ENCODE measurements at regions not wholly inside any gene's neighbourhood (a gene's known extent, or its start where the extent isn't known, plus 50 kb on each side); places are given as distances from the start of the nearest gene placed in this dataset.
A peak's percentile ranks its signal among the peaks of the same experiment; 100 is the strongest.
"Not testable (repeated sequence)": the region's sequence is repeated elsewhere in the genome, so short reads cannot be mapped to it uniquely, and the experiment has no call there.

GRCh38 chr21:5013455-5014304, 5507.7 kb upstream of the TPTE start:
- not testable (repeated sequence) for DNase-seq

GRCh38 chr21:5015187-5015586, 5506.2 kb upstream of the TPTE start:
- not testable (repeated sequence) for DNase-seq

- DNase-seq = not testable (repeated sequence)
These were observed 5502.3 kb upstream of the TPTE start for GRCh38 chr21:5019120-5019519.

DNA sequence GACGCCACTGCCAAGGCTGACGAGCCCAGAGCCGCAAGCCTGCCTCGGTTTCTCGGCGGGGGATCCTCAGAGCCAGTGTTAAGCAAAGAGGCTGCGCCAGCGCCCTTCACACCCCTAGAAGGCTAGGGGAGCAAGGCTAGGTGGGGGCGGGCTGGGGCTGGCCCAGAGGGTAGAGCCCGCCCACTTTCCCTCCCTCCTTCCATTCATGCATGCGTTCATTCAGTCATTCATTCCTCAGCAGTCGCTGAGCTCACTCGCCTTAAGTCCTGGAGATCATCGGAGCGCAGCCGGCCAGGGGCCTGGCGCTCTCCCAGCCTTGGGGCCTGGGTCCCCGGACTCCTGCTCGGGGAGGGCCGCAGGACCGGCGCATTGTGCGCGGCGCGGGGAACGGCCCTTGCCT, 5499.6 kb upstream of the TPTE start:
- DNase-seq = not testable (repeated sequence)

GRCh38 chr21:5022254-5022653, 5499.1 kb upstream of the TPTE start:
- not testable (repeated sequence) for DNase-seq

DNA sequence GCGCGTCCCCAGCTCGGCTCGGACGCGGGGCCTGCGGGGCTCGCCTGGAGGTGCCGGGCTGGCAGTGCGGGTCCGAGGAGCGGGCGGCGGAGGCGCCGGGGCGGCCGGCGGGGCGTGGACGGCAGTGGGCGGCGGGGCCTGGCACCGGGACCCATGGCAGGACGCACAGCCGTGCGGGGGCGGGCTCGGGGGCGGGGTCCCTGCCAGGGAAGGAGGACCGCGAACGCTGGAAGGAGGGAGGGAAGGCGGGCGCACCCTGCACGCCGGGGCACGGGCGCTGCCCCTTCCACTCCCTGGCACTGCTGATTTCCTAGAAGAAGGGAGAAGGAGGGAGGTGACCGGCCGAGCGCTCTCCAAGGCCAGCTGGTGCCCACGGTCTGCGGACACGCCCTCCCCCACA, 5498.6 kb upstream of the TPTE start:
- DNase-seq = not testable (repeated sequence)

- DNase-seq = not testable (repeated sequence)
These were observed 5486.2 kb upstream of the TPTE start for GRCh38 chr21:5035147-5035546.

DNA sequence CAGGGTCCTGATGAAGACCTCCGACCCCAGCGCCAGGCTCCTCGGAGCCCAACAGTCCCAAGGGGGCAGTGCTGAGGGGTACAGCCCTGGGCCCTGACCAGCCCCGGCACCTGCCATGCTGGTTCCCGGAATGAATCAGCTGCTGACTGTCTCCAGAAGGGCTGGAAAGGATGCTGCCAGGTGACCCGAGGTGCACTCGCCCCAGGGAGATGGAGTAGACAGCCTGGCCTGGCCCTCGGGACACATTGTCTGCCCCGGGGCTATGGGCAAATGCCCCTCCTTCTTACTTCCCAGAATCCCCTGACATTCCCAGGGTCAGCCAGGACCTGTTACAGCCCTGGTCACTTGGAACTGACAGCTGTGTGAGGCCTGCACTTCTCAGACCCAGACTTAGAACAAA, 5485.8 kb upstream of the TPTE start:
- DNase-seq = not testable (repeated sequence)

DNA sequence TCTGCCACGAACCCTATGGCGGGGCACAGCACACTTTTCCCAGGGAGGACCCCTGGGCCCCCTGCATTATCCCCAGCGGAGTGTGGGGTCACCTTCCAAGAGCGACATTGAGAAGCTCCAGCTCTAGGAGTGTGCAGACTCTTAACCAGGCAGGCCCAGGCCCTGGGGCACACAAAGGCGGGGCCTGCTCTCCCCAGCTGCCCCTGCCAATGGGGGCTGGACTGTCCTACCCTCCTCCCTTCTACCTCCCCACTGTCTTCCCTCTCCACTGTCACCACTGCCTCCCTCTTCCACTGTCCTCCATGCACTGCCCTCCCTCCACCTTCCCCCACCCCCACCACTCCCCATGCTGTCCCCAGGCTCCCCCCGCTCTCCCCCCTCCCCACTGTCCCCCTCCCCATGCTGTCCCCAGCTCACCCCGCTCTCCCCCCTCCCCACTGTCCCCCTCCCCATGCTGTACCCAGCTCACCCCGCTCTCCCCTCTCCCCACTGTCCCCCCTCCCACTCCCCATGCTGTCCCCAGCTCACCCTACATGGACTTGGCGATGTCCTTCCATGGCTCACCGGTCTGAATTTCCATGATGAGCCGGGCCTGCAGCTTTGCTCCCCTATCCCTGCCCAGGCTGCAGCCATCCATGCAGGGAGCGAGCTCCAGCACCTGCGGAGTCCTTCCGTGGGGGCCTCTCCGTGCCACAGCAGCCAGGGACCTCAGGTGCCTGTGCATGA, 5483.6 kb upstream of the TPTE start:
- DNase-seq = not testable (repeated sequence)

DNA sequence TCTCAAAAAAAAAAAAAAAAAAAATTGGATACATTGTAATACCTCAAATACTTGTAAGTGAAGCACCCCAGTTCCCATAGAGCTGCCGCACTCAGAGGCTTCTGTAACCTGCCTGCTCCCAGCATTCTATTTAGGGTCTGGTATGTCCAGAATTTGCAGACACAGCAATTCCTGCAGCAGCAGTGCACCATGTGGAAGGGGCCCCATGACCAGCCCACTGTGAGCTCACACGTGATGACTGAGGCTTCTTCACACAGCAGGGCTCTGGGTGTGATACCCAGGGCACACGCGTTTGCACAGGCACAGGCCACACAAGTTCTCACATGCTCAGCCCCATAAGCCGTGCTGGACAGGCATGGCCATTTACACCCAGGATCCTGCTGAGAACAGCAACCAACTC, 5481.5 kb upstream of the TPTE start:
- DNase-seq = not testable (repeated sequence)

DNA sequence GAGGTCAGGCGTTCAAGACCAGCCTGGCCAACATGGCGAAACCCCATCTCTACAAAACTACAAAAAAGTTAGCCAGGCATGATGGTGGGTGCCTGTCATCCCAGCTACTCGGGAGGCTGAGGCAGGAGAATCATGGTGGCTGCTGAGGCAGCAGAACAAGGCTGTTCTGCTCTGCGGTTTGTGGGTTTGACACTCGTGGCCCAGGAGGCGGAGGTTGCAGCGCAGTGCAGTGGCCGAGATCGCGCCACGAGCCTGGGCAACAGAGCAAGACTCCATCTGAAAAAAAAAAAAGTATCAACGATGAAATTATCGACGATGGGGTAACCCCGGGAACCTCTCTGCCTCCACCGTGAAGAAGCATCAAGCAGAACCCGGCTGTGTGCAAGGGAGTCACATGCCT, 5478.8 kb upstream of the TPTE start:
- DNase-seq = not testable (repeated sequence)

DNA sequence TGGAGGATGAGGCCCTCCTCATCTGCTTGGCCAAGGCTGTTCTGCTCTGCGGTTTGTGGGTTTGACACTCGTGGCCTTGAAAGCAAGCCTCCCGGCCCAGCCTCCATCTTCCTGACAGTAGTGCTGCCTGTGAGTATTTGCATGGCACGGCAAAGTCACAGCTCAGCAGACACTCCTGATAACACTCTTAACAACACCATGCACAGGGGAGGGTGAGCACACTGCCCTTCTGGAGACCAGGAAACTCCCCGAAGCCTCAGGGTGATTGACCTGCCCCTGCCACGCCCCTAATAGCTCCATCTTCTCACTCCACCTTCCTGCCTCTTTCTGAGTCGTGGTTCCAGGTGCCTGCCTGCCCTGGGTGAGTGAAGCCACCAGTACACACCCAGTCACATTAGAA, 5476.6 kb upstream of the TPTE start:
- not testable (repeated sequence) for DNase-seq

GRCh38 chr21:5051303-5052018, 5469.9 kb upstream of the TPTE start:
- not testable (repeated sequence) for DNase-seq

DNA sequence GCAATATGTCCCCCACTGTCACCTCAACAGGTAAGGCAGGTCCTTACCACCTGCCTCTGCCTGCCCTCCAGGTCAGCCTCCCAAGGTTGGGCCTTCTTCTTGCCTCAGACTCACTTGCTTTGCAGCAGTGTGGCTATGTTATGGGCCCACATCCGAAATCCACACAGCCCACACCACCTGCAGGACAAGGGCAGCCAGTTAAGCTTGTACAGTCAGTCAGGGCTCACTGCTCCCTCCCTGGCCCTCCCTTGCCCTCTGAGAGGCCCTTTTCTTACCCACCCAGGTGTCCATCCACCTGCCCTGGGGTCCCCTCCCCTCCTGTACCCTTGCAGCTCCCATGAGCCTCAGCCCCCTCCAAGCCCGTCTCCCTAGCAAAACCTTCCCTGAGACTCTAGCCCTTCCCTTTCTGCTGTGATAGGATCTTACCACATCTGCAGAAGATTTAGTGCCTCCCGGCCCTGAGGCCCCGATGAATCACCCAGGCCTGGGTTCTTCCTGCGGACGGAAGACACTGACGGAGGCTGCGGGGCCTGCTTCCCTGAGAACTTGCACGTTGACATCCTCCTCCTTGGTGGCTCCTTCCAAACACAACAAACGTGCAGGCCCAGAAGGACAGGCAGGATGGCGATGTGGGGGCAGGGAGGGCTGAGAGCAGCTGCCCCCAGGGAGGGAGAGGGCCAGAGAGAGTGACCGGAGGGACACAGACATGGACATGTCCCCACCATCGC, 5466.2 kb upstream of the TPTE start:
- DNase-seq = not testable (repeated sequence)

DNA sequence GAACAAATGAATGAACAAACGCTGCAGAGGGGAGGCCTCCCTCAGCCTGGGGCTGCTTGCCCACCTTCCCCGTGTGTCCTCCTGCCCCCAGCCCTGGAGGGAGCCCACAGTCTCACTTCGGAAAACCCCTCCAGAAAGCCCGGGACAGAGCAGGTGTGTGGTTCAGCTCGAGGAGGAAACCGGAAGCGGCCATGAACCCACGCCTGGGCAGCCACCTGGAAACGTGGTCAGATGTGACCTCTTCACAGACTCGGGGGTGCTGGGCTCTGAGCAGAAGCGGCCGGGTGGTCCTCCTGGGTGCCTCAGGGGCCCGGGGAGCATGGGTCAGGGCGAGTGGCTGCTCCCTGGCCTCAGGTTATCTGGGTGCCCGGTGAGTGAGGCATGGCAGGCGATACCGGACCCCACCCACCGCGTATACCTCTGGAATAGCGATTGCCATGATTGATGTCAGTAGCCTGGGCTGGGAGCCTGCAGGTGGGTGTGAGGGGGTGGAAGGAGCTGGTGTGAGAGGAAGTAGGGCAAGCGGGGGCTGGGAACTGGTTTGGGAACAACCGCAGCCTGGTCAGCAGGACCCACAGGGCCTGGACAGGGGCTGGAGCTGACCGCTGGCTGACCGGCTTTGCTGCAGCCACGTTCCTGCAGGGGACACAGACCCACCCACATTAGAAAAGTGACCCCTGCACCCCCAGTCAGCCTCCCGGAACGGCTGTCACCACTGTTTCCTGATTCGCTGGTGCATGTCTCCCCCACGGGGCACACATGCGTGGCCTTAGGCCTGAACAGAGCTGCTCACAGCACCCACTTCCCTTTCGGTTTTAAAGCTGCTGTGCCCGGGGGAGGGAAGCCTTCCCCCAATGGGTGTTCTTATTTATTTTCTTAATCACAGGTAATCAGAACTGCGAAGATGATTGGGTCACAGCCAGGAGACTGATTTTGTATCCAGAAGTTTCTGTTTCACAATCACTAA, 5465.1 kb upstream of the TPTE start:
- not testable (repeated sequence) for DNase-seq

GRCh38 chr21:5057077-5057476, 5464.3 kb upstream of the TPTE start:
- not testable (repeated sequence) for DNase-seq

- DNase-seq = not testable (repeated sequence)
These were observed 5460.9 kb upstream of the TPTE start for GRCh38 chr21:5060364-5061083.

GRCh38 chr21:5064581-5065142, 5456.7 kb upstream of the TPTE start:
- not testable (repeated sequence) for DNase-seq

GRCh38 chr21:5065240-5066211, 5455.9 kb upstream of the TPTE start:
- peak; percentile 40 for DNase-seq
